ENCODE measurements at regions not wholly inside any gene's neighbourhood (a gene's known extent, or its start where the extent isn't known, plus 50 kb on each side); places are given as distances from the start of the nearest gene placed in this dataset.

DNA sequence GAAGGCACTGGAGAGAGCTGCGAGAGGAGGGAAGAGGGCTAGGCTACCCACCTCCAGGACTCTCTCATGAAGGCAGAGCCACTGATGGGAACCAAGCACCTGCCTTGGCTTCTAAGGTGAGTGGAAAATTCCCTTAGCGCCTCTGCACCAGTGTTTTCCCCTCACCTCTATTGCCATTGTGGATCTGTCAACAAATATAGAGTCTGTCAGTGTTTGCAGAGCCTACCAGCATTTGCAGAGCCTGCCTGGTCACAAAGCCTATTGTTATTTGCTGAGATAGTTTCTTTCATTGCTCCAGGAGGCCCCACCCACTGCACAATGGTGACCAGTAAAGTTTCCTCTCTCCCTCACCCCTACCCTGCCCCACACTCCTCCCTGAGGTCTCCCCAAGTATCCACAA, 141.9 kb downstream of the MRPL14 start:
- no peak for TF ChIP-seq CTCF (IDR thresholded peaks at IDR 0.05)
- TF ChIP-seq POLR2A (IDR thresholded peaks at IDR 0.05): no peak
